HG02943 (cell line): ENCODE measurements at regions not wholly inside any gene's neighbourhood (a gene's known extent, or its start where the extent isn't known, plus 50 kb on each side); places are given as distances from the start of the nearest gene placed in this dataset.
"Not testable (repeated sequence)": the region's sequence is repeated elsewhere in the genome, so short reads cannot be mapped to it uniquely, and the experiment has no call there.

Experiments used
- ATAC-seq: cut with Tn5 transposase; IDR thresholded peaks from one replicate; pipeline ENCODE4 v1.9.1; 2021; ENCODE audit warnings: mild to moderate bottlenecking, low read depth, moderate library complexity; ENCODE audit not compliant: unreplicated experiment

GRCh38 chr16:17992416-17992815, 344.1 kb downstream of the NPIPA8 start:
- ATAC-seq: no peak

- ATAC-seq: no peak
Measured at GRCh38 chr16:17989255-17989654, 347.3 kb downstream of the NPIPA8 start.

- no peak for ATAC-seq
Measured at GRCh38 chr16:17988839-17989238, 347.7 kb downstream of the NPIPA8 start.

GRCh38 chr16:17986991-17987390, 349.5 kb downstream of the NPIPA8 start:
- ATAC-seq: no peak

GRCh38 chr16:17984810-17985209, 351.7 kb downstream of the NPIPA8 start:
- no peak for ATAC-seq

GRCh38 chr16:17983847-17984639, 352.5 kb downstream of the NPIPA8 start:
- no peak for ATAC-seq

GRCh38 chr16:17983114-17983513, 353.4 kb downstream of the NPIPA8 start:
- ATAC-seq: no peak

GRCh38 chr16:17977260-17977659, 359.3 kb downstream of the NPIPA8 start:
- ATAC-seq: no peak

GRCh38 chr16:17972460-17972943, 364.0 kb downstream of the NPIPA8 start:
- no peak for ATAC-seq

- ATAC-seq: no peak
Measured at GRCh38 chr16:17970816-17971331, 365.7 kb downstream of the NPIPA8 start.

GRCh38 chr16:17970157-17970765, 366.3 kb downstream of the NPIPA8 start:
- no peak for ATAC-seq

GRCh38 chr16:17965133-17965900, 371.2 kb downstream of the NPIPA8 start:
- ATAC-seq: no peak

GRCh38 chr16:17964196-17964595, 372.3 kb downstream of the NPIPA8 start:
- ATAC-seq: no peak

GRCh38 chr16:17963185-17963836, 373.2 kb downstream of the NPIPA8 start:
- ATAC-seq: no peak

GRCh38 chr16:17962726-17963125, 373.8 kb downstream of the NPIPA8 start:
- ATAC-seq: no peak

- ATAC-seq: not testable (repeated sequence)
Measured at GRCh38 chr16:17961822-17962221, 374.7 kb downstream of the NPIPA8 start.

GRCh38 chr16:17951378-17951777, 385.2 kb downstream of the NPIPA8 start:
- ATAC-seq: no peak

GRCh38 chr16:17949982-17950250, 386.6 kb downstream of the NPIPA8 start:
- ATAC-seq: no peak

GRCh38 chr16:17949141-17949981, 387.2 kb downstream of the NPIPA8 start:
- ATAC-seq: no peak

- ATAC-seq: no peak
Measured at GRCh38 chr16:17947637-17948036, 388.9 kb downstream of the NPIPA8 start.
